OCI-M2 (cell line): ENCODE measurements at regions not wholly inside any gene's neighbourhood (a gene's known extent, or its start where the extent isn't known, plus 50 kb on each side); places are given as distances from the start of the nearest gene placed in this dataset.

Source experiments
- DNase-seq: peaks from one replicate; lab custom pipeline; 2025; ENCODE audit not compliant: unreplicated experiment; lab: John Stamatoyannopoulos, UW

DNA sequence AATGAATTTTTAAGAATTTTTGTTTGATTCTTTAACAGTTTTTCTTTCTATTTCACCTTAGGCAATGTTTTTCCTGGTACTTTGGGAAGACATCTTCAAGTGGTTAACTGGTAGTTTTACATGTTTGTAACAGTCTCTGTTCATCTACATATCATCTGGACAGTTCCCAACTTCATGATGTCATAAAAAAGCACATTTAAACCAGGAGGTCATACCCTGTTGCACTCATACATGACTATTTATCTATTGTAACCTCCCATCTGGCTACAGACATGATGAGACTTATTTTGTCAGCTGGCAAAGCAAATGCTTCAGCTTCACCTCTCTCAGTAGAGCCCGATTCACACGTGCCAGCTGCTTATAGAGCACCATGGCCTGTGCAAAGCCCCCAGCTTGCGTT is 99.8 kb upstream of the YPEL5 start:
- DNase-seq = no peak

DNA sequence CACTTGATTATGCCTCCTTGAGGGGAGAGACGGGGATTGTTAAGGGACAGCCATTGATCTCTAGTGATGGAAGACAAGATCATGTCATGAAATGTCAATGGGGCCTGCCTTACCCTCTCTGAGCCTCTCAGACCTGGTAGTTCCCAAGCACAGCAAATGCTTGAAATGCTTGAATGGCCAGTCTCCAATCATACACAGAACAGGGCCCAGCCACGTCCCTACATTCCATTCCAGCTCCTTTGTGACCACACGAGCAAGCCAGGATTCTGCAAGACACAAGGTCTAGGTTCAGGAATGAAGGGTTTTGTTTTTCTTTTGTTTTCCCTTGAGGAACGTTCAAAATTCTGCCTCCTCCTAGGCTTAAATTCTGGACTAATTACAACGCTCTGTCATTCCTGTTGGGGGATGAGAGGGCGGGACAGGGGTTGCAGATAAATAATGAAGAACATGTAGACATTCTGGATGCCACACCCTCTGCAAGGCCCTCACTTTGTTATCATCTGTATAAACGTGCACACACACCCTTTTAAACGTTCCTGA is 98.1 kb upstream of the YPEL5 start:
- DNase-seq = no peak

DNA sequence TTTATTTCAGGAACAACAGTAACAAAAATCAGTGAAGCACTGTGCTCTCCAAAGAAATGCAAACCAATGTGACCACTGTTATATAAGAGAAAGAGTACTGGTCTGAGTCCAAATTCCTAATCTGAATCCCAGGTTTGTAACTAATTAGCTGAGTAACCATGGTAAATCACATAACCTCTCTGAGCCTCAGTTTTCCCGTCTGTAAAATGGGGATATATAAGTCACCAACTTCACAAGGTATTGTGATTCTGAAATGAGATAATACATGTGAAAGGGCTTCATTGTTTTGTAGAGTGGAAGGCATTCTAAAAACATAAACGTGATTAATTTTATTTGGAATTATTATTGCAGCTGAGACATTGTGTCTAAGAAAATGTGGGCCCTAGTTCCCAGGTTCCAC is 91.3 kb upstream of the YPEL5 start:
- DNase-seq = no peak

DNA sequence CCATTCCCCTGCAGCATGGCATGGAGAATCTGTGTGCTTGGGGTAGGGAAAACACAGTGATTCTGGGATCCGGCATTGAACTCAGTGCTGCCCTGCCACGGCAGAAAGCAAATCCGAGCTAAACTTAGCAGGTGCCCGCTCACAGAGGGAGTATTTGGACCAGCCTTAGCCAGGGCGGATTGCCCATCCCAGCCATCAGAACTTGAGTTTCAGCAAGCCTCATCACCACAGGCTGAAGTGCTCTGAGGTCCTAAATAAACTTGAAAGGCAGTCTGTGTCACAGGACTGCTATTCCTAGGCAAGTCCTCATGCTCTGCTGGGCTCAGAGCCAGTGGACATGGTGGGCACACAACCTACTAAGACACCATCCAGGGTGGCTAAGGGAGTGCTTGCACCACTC is 86.2 kb upstream of the YPEL5 start:
- no peak for DNase-seq

DNA sequence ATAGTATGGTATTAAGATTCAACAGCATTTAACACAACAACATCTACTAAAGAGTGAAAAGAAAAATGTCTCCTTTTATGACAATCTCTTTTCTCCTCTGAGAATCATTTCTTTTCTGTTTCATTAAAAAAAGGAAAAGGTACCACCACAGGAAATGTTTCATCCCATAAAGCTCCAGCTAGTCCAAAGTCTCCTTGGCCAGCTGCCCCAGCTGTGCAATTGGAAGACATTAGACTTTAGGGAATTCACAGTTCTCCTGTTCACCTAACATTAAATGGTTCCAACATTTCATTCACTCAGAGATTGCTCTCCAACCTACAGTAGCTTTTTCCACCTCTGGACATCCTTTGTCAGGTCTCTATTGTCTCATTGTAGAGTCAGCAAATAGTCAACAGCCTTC is 78.7 kb upstream of the YPEL5 start:
- DNase-seq = no peak

DNA sequence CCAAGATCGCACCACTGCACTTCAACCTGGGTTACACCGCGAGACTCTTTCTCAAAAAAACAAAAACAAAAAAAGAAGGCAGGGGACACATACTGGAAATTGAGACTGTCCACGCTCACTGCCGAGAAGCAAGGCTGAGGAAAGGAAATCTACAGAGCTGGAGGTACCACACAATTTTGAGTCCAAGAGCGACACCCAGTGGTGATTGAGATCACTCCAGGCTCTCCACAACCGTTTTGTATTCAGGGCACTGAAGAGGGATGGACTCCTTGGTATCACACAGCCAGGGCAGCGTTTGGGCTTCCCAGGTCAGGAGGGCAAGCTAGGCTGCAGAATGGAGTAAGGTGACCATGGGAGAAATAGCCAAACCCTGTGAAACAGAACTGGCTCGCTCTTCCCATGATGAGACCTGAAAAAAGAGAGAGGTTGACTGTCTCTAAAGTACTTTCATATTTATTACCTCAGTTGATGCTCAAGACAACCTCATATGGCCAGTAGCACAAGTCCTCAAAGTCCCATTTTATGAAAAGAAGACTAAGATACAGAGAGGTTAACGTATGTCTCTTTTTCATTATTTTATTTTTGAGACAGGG is 74.5 kb upstream of the YPEL5 start:
- DNase-seq = peak; percentile 19

DNA sequence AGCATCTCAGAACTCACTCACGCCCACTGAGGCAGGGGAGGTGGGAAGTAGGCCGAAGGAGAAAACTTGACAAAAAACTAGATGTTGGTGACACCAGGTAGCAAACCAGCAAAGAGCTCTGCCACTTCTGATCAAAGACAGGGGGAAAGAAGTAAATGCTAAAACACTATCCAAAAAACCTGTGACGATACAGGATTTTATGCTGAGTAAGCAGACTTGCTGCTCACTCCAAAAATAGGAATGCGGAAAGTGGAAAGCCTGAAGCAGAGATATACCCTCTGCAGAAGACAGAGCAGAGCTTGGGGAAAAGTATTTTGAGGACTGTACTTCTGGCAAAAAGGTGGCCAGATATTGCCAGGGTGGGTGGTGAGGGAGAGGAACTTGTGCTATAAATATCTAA is 73.3 kb upstream of the YPEL5 start:
- no peak for DNase-seq

DNA sequence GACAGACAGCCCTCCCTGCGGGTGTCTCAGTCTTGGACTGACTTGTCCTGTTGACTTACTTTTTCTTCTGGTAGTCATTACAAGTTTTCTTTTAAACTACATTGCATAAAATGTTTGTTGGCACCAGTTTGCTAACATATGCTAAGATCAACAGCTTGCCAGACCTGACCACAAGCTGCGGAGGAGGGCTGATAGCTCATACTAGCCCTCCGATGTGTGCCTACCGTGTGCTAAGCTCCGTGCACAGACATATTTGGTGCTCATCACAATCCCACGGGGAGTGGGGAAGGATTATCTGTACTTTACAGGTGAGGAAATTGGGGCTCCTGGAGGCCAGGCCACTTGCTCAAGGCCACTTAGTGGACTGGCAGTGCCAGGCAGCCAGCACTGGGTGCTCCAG is 72.8 kb upstream of the YPEL5 start:
- no peak for DNase-seq

DNA sequence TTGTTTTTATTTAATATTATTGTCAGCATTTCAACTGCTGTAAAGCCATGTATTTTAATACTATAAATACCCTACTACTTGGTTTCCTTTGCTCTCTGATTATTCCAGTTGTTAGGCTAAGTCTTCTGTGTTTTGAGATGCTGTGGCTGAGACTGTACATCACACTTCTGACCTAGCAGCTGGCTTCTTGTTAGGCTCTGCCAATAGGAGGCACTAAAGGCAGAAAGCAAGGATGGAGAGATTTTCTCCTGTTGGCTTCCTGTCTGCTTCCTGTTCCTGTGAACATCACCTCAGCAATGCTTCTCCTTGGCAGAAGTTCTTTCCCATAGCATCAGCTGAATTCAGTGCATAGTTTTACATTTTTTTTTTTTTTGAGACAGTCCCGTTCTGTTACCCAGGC is 68.3 kb upstream of the YPEL5 start:
- no peak for DNase-seq

DNA sequence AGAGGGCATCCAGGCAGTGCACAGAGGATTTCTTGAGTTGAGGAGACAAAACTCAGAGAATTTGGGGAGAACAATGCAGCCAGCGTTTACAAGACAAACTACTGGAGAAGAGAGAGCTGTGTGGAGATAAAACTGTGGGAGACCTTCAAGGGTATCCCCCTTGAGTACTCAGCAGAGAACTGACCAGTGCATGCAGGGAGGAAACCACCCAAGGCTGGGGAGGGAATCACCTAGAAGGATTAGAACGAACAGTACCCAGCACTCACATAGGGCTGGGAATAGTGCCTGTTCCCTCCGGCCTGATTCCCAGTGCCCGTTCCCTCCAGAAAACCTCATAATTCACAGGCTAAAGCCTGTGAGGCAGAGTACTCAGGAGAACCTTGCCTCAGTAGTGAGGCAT is 61.9 kb upstream of the YPEL5 start:
- DNase-seq = no peak

DNA sequence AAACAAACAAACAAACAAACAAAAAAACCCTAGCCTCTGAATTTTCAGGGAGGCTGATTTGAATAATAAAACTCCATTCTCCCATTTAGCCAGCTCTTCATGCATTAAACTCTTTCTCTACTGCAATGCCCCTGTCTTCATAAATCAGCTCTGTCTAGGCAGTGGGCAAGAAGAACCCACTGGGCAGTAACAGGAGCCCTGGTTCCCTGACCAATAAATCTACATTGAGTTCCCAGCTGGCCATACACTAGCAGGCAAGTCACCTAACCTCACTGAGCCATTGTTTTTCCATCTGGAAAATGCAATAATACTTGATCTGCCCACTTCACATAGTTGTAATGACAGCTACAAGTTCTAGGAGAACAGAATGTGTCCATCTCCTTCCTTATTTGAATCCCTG is 57.6 kb upstream of the YPEL5 start:
- no peak for DNase-seq

DNA sequence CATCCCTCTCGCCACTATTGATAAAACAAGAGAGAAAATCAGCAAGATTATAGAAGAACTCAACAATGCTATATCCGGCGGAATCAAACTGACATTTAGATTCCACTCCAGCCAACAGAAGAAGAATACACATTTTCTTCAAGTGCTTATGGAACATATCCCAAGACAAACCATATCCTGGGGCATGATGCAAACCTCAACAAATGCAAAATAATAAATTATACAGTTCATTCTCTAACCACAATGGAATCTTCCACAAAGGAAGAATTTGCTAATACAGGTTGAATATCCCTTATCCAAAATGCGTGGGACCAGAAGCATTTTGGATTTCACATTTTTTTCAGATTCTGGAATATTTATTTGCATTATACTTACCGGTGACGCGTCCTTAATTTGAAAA is 51.4 kb upstream of the YPEL5 start:
- DNase-seq = no peak

DNA sequence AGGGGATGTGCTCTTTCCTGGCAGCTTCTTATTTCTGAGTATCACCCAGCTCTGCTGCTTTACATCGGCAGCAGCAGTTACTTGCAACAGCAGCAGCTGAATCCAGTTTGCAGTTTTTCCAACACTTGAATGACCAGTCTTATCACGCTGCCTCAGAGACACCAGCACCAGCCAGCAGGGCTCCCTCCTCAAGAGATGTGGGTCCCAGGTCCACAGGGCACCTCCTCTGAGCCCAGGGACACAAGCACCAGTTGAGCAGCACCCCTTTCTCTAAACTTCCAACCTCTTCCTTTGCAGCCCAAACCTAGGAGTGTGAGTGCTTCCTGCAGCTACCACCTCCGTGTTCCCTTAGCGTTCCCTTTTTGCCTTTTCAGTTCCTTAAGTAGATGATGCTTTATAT is 50.4 kb upstream of the YPEL5 start:
- no peak for DNase-seq
